Osteoblast (primary cell): ENCODE measurements at regions not wholly inside any gene's neighbourhood (a gene's known extent, or its start where the extent isn't known, plus 50 kb on each side); places are given as distances from the start of the nearest gene placed in this dataset.

Experiments used
- DNase-seq: peaks from one replicate; pipeline ENCODE4 v3.0.0; 2011; ENCODE audit warnings: low spot score, mixed read lengths; ENCODE audit not compliant: insufficient read length; ENCODE audit errors: missing footprints
- H2AFZ ChIP-seq: 2 replicates; pipeline ENCODE4 v1.6.0; 2011; ENCODE audit warnings: mild to moderate bottlenecking, low read length
- H3K27ac ChIP-seq: 2 replicates; pipeline ENCODE4 v1.5.1; 2011; ENCODE audit warnings: mild to moderate bottlenecking, low read depth, low read length, moderate library complexity
- H3K27me3 ChIP-seq: 2 replicates; pipeline ENCODE4 v1.6.0; 2012; ENCODE audit warnings: mild to moderate bottlenecking, control low read depth, inconsistent platforms, low read length, moderate library complexity; ENCODE audit not compliant: insufficient read depth
- H3K36me3 ChIP-seq: 2 replicates; pipeline ENCODE4 v1.5.1; 2011; ENCODE audit warnings: mild to moderate bottlenecking, low read length, control low read depth, moderate library complexity; ENCODE audit not compliant: insufficient read depth
- H3K4me1 ChIP-seq: 2 replicates; pipeline ENCODE4 v1.5.1; 2011; ENCODE audit warnings: mild to moderate bottlenecking, low read length, control low read depth, moderate library complexity; ENCODE audit not compliant: insufficient read depth
- H3K4me2 ChIP-seq: 2 replicates; pipeline ENCODE4 v1.6.0; 2011; ENCODE audit warnings: mild to moderate bottlenecking, low read length; ENCODE audit not compliant: insufficient read depth
- H3K4me3 ChIP-seq: fragments of 200-600 bp; sonication (generic); 3 replicates; pipeline ENCODE4 v1.5.1; 2012; ENCODE audit warnings: mild to moderate bottlenecking, low read length, inconsistent platforms; ENCODE audit not compliant: insufficient read depth
- H3K79me2 ChIP-seq: 2 replicates; pipeline ENCODE4 v1.6.0; 2012; ENCODE audit warnings: mild to moderate bottlenecking, low read length, control low read depth, inconsistent platforms; ENCODE audit not compliant: insufficient read depth
- H3K9me3 ChIP-seq: 2 replicates; pipeline ENCODE4 v1.5.1; 2011; ENCODE audit warnings: low read depth, low read length, control low read depth
- H4K20me1 ChIP-seq: 2 replicates; pipeline ENCODE4 v1.6.0; 2012; ENCODE audit warnings: mild to moderate bottlenecking, low read length, control low read depth; ENCODE audit not compliant: insufficient read depth
- CTCF ChIP-seq: IDR thresholded peaks from 2 replicates; pipeline ENCODE4 v1.5.1; 2011; ENCODE audit warnings: mild to moderate bottlenecking, low read depth, low read length, moderate library complexity; ENCODE audit errors: extremely low read depth

GRCh38 chr1:56222914-56223540 lies 356.3 kb downstream of the PLPP3 start:
- Histone ChIP-seq H2AFZ (no peak overlapping the region), H3K9me3 (no peaks in the 10 kb centered on the region), H3K27ac (no peak overlapping the region), H3K4me1 (no peaks in the 10 kb centered on the region), H3K79me2 (no peaks in the 10 kb centered on the region), H3K36me3 (no peaks in the 10 kb centered on the region), H4K20me1 (no peaks in the 10 kb centered on the region), H3K27me3 (no peaks in the 10 kb centered on the region), H3K4me3 (no peak overlapping the region), H3K4me2 (no peak overlapping the region)
- DNase-seq: no peak
- TF ChIP-seq CTCF: no peak

- Histone ChIP-seq H4K20me1 (no peaks in the 10 kb centered on the region), H3K27me3 (no peaks in the 10 kb centered on the region), H3K79me2 (no peaks in the 10 kb centered on the region), H3K4me3 (no peak overlapping the region), H3K4me1 (no peaks in the 10 kb centered on the region), H3K27ac (no peak overlapping the region), H2AFZ (no peak overlapping the region), H3K4me2 (no peak overlapping the region), H3K36me3 (no peaks in the 10 kb centered on the region), H3K9me3 (no peaks in the 10 kb centered on the region)
- no peak for DNase-seq
- no peak for TF ChIP-seq CTCF
Measured at GRCh38 chr1:56220021-56220420, 359.3 kb downstream of the PLPP3 start.

GRCh38 chr1:56218023-56218422 lies 361.3 kb downstream of the PLPP3 start:
- no peaks in the 10 kb centered on the region for H3K27me3 ChIP-seq
- DNase-seq: no peak
- H3K27ac ChIP-seq: no peak overlapping the region
- H4K20me1 ChIP-seq: no peaks in the 10 kb centered on the region
- no peaks in the 10 kb centered on the region for H3K79me2 ChIP-seq
- TF ChIP-seq CTCF: no peak
- no peaks in the 10 kb centered on the region for H3K9me3 ChIP-seq
- H3K4me3 ChIP-seq: no peak overlapping the region
- no peak overlapping the region for H3K4me2 ChIP-seq
- no peaks in the 10 kb centered on the region for H3K4me1 ChIP-seq
- no peaks in the 10 kb centered on the region for H3K36me3 ChIP-seq
- H2AFZ ChIP-seq: no peak overlapping the region

GRCh38 chr1:56216218-56216617 lies 363.1 kb downstream of the PLPP3 start:
- Histone ChIP-seq H4K20me1 (no peaks in the 10 kb centered on the region), H2AFZ (no peak overlapping the region), H3K4me1 (no peaks in the 10 kb centered on the region), H3K9me3 (no peaks in the 10 kb centered on the region), H3K4me3 (no peak overlapping the region), H3K4me2 (no peak overlapping the region), H3K27ac (no peak overlapping the region), H3K36me3 (no peaks in the 10 kb centered on the region), H3K79me2 (no peaks in the 10 kb centered on the region), H3K27me3 (no peaks in the 10 kb centered on the region)
- no peak for TF ChIP-seq CTCF
- DNase-seq: no peak
